Transverse colon (tissue), 4 donors: ENCODE measurements at regions not wholly inside any gene's neighbourhood (a gene's known extent, or its start where the extent isn't known, plus 50 kb on each side); places are given as distances from the start of the nearest gene placed in this dataset.

Experiments used
- POLR2A ChIP-seq: fragments of 450-650 bp; IDR thresholded peaks from one replicate; pipeline ENCODE4 v1.6.1; 2016; ENCODE audit warnings: antibody characterized with exemption, mild to moderate bottlenecking, moderate library complexity
- POLR2AphosphoS5 ChIP-seq, 3 donors: sonication (generic); formaldehyde crosslinking; IDR thresholded peaks; one replicate each; pipeline ENCODE4 v1.6.1; 2016; ENCODE audit warnings: antibody characterized with exemption in 3 of 3
- TF ChIP-seq, protein P1 (sequence below), 5 experiments: fragments of 200-600 bp in 3 of 5; fragments of 450-650 bp in 2 of 5; sonication (generic) in 3 of 5; IDR thresholded peaks; 1 replicate in 2 of 5; 2 replicates in 3 of 5; pipeline ENCODE4 v1.5.1; 2016 to 2017; ENCODE audit warnings: antibody characterized with exemption in 5 of 5, inconsistent platforms in 3 of 5, mild to moderate bottlenecking in 2 of 5, moderate library complexity in 1 of 5

DNA sequence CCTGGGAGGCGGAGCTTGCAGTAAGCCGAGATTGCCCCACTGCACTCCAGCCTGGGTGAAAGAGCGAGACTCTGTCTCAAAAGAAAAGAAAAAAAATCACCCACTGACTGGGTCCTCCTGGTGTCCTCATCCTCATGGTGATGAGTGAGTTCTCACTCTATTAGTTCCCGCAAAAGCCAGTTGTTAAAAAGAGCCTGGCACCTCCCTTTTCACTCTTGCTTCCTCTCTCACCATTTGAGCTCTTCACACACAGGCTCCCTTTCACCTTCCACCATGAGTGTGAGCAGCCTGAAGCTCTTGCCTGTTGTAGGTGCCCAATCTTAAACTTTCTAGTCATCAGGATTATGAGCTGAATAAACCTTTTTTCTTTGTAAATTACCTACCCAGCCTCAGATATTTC, 176.4 kb downstream of the SLC38A4 start:
- TF ChIP-seq, protein P1, sequence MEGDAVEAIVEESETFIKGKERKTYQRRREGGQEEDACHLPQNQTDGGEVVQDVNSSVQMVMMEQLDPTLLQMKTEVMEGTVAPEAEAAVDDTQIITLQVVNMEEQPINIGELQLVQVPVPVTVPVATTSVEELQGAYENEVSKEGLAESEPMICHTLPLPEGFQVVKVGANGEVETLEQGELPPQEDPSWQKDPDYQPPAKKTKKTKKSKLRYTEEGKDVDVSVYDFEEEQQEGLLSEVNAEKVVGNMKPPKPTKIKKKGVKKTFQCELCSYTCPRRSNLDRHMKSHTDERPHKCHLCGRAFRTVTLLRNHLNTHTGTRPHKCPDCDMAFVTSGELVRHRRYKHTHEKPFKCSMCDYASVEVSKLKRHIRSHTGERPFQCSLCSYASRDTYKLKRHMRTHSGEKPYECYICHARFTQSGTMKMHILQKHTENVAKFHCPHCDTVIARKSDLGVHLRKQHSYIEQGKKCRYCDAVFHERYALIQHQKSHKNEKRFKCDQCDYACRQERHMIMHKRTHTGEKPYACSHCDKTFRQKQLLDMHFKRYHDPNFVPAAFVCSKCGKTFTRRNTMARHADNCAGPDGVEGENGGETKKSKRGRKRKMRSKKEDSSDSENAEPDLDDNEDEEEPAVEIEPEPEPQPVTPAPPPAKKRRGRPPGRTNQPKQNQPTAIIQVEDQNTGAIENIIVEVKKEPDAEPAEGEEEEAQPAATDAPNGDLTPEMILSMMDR (IDR thresholded peaks at IDR 0.05): no peak
- TF ChIP-seq POLR2AphosphoS5 (IDR thresholded peaks at IDR 0.05) (no peak), POLR2A (no peak)
